Central memory CD4-positive, alpha-beta T cell (primary cell): ENCODE measurements at regions not wholly inside any gene's neighbourhood (a gene's known extent, or its start where the extent isn't known, plus 50 kb on each side); places are given as distances from the start of the nearest gene placed in this dataset.

ENCODE experiments used
- DNase-seq: peaks from one replicate; pipeline ENCODE4 v3.0.0; 2022

DNA sequence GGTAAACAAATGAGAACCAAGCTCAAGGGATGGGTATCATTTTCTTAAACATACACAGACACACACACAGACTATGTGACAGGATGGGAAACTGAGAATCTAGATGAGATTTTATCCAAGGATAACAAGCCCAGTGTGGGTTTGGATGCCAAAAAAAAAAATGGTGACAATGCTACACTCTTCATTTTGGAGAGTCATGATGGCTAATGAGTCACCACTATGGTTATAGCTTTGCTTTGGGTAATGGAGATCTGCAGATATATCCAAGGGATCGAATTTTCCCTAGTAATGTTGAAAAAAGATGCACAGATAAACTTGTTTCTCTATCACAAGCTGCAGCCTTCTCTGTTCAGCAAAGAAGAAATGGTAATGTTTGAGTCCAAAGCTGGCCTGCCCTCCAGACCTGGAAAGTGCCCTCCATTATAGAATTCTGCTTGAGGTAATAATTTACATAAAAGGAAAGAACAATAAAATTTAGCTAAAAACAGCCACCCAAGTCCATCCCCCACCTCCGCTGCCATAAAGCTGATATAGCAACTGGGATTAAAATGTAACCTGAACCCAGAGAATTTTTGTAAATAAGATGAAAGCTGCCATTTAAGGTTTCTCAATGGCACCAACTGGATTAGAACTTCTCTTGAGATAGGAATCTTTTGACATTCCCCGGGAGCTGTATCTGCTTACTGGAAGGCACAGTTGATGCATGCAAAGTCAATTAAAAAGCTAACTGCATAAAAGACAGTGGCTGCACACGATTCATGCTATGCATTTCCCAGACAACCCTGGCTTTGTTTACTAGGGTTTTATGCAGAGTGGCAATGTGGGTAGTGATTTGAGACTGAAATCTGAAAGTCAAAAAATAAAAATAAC lies 395.2 kb upstream of the LYPLAL1 start:
- no peak for DNase-seq

DNA sequence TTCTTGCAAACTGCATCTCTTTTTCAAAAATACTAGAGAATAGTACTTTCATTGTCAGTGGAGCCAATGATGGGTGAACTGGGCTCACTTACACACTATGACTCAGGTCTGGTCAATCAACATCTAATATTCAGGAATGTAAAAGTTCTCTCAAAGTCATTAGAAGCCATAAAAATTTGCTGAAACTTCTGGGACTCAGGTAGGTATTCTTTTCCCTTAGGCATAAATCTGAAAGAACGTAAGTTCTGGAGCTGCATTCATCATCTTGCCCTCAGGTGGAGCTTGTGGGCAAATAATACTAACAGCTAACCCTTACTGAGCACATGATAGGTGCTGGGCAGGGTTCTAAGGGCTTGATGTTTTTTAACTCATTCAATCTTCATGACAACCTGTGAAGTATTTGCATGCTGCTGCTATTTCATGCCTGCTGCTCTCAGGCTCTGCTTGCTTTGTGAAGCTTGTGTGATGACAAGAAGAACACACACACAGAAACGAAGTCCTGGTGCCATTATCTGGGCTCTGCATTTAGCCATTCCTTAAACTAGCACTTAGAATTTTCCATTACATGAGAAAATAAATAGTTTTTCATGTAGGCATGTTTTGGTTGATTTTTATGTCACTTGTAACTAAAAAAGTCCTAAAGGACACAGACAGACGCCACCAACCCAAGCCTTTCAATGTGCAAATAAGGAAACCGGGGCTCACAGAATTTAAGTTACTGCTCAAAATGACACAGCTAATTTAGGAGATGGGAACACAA lies 394.2 kb upstream of the LYPLAL1 start:
- DNase-seq: no peak

DNA sequence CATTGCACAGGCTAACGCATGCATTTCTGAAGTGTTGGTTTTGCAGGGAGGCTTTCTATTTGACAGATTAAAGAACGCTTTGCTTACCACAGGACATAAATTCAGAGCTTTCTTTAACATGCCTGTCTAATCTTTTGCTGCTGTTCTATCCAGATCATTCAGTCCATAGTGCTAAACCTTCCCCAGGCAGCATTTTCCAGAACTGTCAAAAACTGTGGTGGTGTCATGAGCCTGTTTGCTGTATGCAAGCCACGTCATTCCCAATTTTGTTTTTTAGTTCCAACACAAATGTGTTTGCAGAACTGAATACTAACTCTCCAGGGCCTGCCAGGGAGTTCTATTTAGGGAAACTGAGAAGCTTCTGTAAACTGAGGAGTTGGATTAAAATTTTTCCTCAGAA lies 390.5 kb upstream of the LYPLAL1 start:
- no peak for DNase-seq

DNA sequence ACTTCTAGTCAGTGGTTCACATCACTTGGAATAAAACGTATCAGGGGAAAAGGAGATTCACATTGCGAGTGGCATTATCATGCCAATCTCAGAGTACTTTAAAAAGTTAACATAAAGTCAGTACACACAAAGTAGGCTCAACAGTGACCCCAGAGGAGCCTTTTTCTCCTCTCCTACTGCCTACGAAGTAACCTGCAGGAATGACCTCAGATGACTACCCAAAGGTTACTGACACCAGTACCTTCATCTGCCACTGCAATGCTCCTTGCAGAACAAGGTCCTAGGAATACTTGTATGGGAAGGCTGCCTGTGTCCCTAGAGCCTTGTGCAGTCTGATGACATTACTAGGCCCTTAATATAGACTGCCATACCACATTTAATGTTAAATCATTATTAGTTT lies 389.8 kb upstream of the LYPLAL1 start:
- DNase-seq: no peak

DNA sequence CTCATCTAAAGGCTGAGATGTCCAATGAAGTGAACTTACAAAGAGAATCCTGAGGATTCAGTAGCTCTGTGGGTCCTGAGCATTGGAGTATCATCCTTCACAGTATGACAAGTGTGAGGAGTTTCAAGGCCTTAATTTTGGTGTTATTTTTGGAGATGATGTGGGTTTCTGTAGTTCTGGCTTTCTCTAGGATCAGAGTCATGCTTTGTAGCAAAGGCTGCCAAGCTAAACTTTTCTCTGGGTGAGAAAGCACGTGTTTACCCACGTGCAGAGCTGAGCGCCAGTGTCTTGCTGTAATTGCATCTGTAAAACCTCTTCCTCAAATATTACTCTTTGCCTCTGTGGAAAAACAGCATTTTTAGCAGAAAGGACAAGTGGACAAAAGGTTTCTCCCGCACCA lies 387.8 kb upstream of the LYPLAL1 start:
- no peak for DNase-seq

DNA sequence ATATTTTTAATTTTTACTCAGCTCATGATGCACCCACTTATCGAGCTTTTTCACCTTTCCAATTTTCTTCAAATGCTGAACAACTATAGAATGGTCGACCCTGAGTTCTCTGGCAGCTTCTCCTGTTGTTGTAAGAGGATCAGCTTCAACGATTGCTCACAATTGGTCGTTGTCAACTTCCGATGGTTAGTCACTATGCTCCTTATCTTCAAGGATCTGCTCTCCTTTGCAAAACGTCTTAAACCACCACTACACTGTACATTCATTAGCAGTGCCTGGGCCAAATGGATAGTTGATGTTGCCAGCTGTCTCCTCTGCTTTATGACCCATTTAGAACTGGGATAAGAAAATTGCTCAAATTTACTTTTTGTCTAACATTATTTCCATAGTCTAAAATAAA lies 385.9 kb upstream of the LYPLAL1 start:
- no peak for DNase-seq

DNA sequence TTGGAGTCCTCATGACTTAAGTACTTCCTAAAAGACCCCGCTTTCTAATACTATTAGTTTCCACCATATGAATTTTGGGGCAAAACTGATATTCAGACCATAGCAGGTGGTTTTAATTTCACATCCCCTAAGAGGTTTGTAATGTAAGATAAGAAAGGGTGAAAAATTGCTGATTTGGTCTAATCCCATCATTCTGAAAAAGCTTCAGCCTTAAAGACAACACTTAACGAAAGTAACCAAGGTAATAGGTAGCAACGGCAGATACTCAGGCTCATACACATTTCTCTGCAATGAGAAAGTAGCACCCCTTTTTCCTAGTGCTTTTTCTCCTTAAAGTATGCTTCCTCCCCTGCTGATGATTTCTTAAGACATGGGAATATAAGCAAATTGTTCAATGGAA lies 376.9 kb upstream of the LYPLAL1 start:
- no peak for DNase-seq

DNA sequence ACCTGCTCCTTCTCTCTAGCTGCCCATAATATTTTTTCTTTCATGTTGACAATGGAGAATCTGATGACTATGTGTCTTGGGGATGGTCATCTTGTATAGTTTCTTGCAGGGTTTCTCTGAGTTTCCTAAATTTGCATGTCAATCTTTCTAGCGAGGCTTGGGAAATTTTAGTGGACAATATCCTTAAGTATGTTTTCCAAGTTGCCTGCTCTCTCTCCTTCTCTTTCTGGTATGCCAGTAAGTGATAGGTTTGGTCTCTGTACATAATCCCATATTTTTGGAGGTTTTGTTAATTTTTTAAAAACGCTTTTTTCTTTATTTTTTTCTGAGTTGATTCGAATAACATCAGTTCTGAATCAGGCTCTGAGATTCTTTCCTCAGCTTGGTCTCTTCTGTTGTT lies 370.9 kb upstream of the LYPLAL1 start:
- no peak for DNase-seq

DNA sequence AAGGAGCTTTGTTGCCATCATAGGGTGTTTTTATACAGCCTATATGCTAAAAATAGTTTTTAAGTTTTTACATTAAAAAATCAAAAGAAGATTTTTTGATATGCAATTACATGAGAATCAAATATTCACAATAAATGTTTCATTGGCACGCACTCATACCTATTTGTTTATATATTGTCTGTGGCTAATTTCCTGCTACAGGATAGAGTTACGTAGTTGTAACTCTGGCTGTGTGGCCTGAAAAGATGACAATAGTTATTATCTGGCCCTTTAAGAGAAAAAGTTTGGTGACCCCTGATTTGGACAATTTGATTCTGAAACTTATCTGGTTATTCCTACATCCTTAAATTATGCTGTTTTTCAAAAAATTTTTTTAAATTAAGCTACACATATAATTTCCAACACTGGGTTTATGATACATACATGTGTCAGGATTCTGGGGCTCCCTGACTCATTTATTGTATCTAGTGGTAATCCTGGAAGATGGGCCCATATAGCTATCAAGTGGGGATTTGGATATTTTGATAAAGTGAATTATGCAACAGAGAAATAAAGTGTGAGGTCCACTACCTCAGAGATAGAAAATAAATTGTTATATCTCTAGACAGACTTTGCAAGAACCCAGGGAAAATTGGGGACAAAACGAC lies 370.2 kb upstream of the LYPLAL1 start:
- no peak for DNase-seq

DNA sequence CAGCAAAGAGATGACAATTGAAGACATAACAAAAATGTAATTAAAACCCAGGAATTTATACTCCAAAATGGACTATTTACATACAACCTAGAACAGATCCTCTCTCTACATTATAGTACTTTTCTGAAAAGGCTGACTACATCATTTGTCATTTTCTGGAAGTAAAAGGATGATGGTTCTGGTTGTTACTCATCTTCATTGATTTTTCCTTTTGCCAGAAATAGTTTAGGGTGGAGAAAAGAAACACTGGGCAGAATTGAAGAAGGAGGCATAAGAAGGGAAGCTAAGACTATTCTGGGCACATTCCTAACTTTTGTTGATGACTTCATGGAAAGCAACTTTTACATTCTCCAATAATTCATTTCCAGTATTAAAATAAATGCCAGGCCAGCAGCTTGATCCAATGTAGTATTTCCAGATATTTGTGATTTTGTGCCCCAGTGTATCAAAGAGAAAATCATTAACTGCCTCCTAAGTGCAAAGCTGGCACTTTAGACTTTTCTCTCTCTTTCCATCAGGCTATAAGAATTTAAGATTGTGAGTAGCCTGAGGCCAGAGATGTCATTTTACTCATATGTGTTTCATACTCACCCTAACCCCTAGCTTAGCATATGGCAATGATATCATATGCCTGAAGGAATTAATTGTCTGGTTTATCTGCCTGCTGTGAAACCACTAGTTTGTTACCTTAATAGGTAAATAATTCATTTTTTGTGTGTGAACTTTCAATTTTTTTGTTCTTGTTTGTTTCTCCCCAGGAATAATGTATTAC lies 369.5 kb upstream of the LYPLAL1 start:
- no peak for DNase-seq

DNA sequence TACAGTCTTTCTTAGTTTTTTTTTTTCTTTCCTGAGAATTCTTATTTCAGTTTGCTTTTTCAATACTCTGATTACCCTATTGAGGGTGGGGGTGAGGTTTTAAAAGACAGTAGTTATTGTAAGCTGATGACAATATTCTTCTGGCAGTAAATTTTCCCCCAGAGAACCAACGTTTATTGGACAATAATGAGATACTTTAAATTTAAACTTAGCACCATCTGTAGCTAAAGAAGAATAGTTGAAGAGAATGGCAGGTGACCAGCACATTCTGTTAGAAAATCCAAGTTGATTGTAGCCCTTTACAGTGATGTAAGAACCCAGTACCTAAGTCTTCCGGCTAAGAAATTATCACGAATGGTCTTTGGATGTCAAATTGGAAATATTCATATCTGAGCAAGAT lies 364.6 kb upstream of the LYPLAL1 start:
- DNase-seq: no peak

DNA sequence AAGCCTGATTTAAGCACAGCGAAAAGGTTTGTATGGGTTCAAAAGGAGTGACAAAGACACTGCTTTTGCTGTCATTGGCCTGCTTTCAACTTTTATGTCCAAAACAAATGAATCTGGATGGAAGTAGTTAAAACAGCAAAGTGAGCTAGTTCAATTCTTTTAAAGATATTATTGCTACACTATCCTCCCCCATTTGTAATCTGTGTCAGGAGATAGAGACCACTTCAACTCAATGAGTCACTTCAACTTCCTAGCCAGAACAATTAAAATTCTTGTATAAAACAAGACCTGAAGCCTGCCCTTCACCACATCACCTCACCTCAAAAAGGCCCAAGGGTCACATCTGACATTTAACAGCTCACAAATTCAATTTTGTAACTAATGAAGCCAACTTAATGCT lies 364.1 kb upstream of the LYPLAL1 start:
- no peak for DNase-seq

DNA sequence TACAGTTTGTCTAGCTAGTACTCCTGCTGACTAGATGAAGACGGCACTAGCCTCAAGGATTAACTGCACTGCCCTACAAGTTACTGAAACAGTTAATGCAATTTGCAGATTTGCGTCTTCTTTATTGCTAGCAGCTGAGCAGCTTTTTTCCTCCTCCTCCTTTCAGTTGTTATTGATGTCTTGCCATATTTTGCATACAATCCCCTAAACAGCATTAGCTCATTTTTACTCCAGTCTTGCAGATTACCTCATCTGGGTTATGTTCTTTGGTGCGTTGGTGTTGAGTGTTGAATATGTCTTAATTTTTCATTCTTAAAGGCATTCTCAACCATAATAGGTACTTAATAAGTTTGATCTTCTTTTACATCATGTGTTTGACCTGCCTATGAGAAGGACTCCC lies 363.4 kb upstream of the LYPLAL1 start:
- no peak for DNase-seq

DNA sequence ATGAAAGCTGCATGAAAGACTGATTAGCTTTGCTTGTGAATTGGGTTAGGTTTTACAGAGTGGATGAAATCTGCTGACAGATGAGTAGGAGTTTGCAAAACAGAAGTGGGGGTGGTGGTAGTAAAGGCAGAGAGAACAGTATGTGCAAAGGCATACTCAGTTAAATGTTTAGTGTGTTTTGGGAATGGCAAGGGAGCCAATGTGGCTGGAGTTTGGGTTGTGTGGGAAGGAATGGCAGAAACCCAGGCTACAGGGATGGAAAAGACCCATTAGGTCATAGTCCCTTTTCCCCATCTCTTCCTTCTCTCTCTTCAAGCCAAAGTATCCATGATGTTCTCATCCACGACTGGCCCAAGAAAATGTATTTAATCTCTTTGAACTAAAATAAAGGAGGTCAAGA lies 362.2 kb upstream of the LYPLAL1 start:
- no peak for DNase-seq

DNA sequence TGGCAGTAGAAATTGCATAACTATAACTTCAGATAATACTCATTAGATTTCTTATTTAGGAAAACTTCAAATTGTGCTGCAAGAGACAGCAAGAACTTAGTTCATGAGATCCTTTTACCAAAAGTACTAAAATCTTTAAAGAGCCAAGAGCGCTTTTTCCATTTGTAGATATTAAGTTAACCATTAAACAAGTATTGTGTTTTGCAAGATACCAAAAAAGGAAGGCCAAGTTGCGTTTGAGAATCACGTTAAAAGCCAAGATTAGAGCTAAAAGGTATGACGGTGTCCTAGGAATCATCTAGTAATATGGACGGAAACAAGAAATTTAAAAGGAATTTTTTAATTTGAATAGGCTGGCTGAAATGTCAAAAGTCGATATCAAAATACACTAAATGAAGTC lies 361.3 kb upstream of the LYPLAL1 start:
- DNase-seq: no peak

DNA sequence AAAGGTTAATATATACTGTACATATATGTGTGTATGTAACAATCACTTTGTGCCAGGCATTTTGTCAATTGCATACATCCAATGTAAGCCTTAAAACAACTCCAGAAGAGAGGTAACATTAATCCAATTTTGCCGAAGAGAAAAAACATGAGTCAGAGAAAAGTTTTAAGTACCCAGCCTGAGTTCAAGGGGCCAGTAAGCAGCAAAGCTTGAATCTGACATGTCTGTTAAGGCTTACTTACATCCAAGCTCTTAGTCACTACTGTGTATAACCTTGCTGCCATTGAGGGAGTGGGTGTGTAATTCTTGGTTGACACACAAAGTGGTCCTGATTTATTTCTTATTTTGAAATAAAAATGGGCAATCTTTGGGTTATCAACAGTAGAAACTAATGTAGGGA lies 360.4 kb upstream of the LYPLAL1 start:
- DNase-seq: no peak

DNA sequence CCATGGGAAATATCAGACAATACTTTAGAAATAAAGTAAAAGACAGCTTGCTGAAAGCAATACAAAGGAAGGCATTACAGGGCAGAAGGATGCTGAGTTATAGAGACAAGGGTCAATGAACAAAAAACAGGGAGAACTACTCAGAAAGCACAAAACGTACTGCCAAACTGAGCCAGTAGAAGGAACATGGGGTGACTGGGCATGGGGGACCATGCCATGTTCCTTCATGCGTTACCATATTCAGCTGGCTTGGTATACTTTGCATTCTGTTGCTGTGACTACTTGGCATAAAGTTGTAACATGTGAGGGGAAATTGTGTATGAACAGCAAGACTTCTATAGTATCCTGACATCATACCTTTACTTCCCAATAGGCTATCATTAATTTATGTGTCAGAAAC lies 358.6 kb upstream of the LYPLAL1 start:
- no peak for DNase-seq

DNA sequence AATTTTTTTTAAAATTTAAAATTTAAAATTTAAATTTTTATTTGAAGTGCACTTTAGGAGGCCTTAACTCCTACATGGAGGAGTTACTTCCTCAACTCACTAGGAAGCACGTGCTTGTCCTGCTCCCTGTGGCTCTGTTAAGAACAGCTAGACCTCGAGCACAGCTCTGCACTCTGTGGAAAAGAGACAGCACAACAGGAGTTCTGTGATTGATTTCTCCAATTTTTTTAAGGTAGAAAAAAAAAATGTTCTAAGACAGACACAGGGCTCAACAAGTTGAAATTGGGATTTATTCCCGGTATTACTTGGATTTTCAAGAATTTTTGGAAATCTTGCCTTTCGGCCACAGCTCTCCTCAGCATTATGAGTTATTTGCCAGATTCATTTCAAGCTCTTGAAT lies 356.6 kb upstream of the LYPLAL1 start:
- no peak for DNase-seq

DNA sequence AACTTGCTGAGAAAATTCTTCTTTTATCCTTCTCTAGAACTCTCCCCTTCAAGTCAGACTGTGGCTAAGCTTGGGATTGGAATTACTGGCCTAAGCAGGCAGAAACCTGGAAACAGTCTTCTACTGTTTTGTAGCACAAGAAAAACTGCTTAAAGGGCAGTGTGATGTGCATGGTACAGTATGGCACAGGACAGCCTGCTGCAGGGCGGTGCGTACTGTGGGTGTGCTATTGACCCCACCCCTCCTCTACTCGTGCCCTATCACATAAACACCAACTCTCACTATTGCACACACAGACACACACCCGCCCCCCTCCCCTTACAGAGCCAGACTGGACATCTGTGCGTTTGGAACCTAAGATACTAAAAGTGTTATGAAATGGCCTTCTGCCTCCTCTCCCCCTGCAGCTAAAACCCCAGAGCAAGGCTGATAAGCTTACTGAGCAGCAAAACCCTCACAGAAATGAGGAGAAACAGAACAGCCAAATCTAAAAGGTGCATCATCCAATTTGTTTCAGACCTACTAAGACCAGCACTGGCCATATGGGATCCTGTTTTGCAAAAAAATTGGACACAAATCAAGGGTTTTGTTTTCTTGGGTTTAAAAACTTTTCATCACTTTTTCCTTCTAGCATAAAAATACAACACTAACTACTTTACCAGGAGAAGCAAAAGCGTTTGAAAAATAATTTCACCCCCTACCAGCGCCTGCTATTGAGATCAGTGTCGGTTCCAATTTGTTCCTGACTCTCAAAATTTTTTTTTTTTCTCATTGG lies 355.8 kb upstream of the LYPLAL1 start:
- no peak for DNase-seq

DNA sequence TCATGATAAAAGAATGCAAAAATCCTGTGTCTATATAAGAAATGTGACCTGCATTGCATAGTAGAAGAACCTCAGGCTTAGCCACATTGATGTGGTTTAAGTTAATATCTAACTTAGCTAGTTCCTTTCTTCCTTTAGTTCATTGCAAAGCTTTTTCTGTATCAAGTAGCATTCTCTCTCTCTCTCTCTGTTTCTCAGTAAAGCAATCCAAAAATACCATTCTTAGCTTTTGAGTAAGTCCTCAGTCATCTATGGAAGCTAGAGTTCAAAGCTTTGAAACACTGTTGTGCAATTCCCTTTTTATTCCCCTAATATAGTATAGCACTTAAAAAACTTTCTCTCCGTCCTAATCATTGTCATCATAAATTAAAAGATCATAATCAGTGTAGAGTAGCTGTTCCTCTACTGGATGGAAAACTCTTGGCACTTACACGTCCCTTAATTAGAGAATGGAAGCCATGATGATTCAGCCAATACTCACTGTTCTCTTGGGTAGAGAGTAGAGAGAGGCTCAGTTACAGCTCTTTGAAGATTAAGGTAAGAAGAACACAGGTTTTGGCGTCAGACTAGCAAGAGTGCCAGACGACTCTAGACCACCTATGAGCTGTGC lies 350.3 kb upstream of the LYPLAL1 start:
- DNase-seq: no peak

DNA sequence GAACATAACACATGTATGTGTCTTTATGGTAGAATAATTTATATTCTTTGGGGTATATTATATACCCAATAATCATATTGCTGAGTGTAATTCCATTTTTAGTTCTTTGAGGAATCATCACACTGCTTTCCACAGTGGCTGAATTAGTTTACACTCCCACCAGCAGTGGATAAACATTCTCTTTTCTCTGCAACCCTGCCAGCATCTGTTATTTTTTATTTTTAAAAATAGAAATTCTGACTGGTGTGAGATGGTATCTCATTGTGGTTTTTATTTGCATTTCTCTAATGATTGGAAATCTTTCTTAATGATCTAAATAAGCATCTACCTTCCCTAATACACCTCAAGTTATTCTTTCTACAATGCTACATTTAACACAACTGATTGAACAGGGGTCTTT lies 346.2 kb upstream of the LYPLAL1 start:
- no peak for DNase-seq

DNA sequence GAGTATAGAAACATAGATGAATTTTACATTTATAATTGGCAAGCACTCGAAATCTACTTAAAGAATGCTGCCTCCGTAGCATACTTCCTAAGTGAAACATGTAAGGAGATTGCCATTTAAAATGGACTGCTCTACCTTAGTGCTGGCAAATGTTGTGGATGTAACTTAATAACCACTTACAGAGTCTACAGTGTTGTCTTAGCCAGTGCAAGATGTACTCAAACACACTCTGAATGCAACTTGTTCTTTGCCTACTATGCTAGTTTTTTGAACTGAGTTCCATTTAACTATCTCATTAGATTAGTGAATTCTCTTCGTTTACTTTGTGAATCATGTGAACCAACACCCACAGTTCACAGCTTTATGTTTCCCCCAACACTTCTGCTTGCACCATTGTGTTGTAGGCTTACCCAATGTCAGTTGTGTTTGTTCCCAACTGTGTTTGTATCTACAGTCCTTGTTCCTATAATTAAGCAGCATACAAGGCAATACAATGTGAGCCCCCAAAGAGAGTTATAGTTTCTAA lies 345.5 kb upstream of the LYPLAL1 start:
- DNase-seq: no peak
